Testis (tissue), 2 donors: ENCODE measurements at regions not wholly inside any gene's neighbourhood (a gene's known extent, or its start where the extent isn't known, plus 50 kb on each side); places are given as distances from the start of the nearest gene placed in this dataset.

Experiments used
- DNase-seq: peaks from one replicate; pipeline ENCODE4 v3.0.0-alpha.2; 2019
- H3K27ac ChIP-seq, 2 donors: fragments of 200-600 bp; sonication (generic); one replicate each; pipeline ENCODE4 v1.5.1; 2019
- H3K27me3 ChIP-seq: fragments of 200-600 bp; sonication (generic); one replicate; pipeline ENCODE4 v1.5.1; 2019
- H3K36me3 ChIP-seq: fragments of 200-600 bp; sonication (generic); one replicate; pipeline ENCODE4 v1.5.1; 2017; ENCODE audit warnings: low read depth; ENCODE audit errors: missing control alignments
- H3K4me1 ChIP-seq: fragments of 200-600 bp; sonication (generic); one replicate; pipeline ENCODE4 v1.5.1; 2019
- H3K4me3 ChIP-seq, 2 donors: fragments of 200-600 bp; sonication (generic); one replicate each; pipeline ENCODE4 v1.5.1; 2017 to 2019
- H3K9me3 ChIP-seq: fragments of 200-600 bp; sonication (generic); one replicate; pipeline ENCODE4 v1.5.1; 2017
- CTCF ChIP-seq, 3 experiments: fragments of 450-650 bp in 2 of 3; fragments of 200-600 bp in 1 of 3; sonication (generic) in 1 of 3; IDR thresholded peaks; one replicate each; pipeline ENCODE4 v1.5.1; 2016 to 2019; ENCODE audit warnings: antibody characterized with exemption in 3 of 3, mild to moderate bottlenecking in 2 of 3, moderate library complexity in 1 of 3
- POLR2A ChIP-seq: fragments of 450-650 bp; IDR thresholded peaks from one replicate; pipeline ENCODE4 v1.6.1; 2017; ENCODE audit warnings: antibody characterized with exemption, mild to moderate bottlenecking, moderate library complexity
- WGBS, 2 donors: methylation state at CpG; one replicate each; pipeline ENCODE4 v1.1.5; 2018; 5-methylcytosine and 5-hydroxymethylcytosine counted together
- intact Hi-C: fragments of 100-400 bp; cut with DNase I; formaldehyde crosslinking; loops from one replicate; pipeline ENCODE4 v1.15.1; 2023; ENCODE audit warnings: low total_unique reads

- intact Hi-C loops: no loop called here
- Histone ChIP-seq H3K4me1 (no peaks in the 10 kb centered on the region), H3K27me3 (no peaks in the 10 kb centered on the region), H3K36me3 (no peaks in the 10 kb centered on the region), H3K4me3 (no peak overlapping the region), H3K9me3 (no peaks in the 10 kb centered on the region), H3K27ac (no peak overlapping the region)
- no peak for DNase-seq
- TF ChIP-seq CTCF (IDR thresholded peaks at IDR 0.05) (no peak), POLR2A (no peak)
- WGBS, 2 donors: 60 to 67% methylated on average over 20 of the region's 20 CpGs
Observed at GRCh38 chr16:73504591-73505575, 457.0 kb upstream of the ZFHX3 start.

- intact Hi-C loops: no loop called here
- Histone ChIP-seq H3K4me3 (no peak overlapping the region), H3K27me3 (no peaks in the 10 kb centered on the region), H3K36me3 (no peaks in the 10 kb centered on the region), H3K27ac (no peak overlapping the region), H3K4me1 (no peaks in the 10 kb centered on the region), H3K9me3 (no peaks in the 10 kb centered on the region)
- WGBS, 2 donors: 73 to 89% methylated on average over 7 to 8 of the region's 8 CpGs
- no peak for TF ChIP-seq POLR2A
- no peak for TF ChIP-seq CTCF (IDR thresholded peaks at IDR 0.05)
- no peak for DNase-seq
Observed at GRCh38 chr16:73503093-73503492, 455.2 kb upstream of the ZFHX3 start.

GRCh38 chr16:73499276-73499675 lies 451.3 kb upstream of the ZFHX3 start:
- H3K36me3 ChIP-seq: no peaks in the 10 kb centered on the region
- H3K27me3 ChIP-seq: no peaks in the 10 kb centered on the region
- no peak overlapping the region for H3K4me3 ChIP-seq
- no peak for DNase-seq
- H3K9me3 ChIP-seq: no peaks in the 10 kb centered on the region
- TF ChIP-seq CTCF (IDR thresholded peaks at IDR 0.05) (no peak), POLR2A (no peak)
- H3K27ac ChIP-seq: no peak overlapping the region
- intact Hi-C loops: no loop called here
- 94 to 96% methylated on average over 8 to 10 of the region's 10 CpGs for WGBS, 2 donors
- no peaks in the 10 kb centered on the region for H3K4me1 ChIP-seq

- Histone ChIP-seq H3K27ac (no peak overlapping the region), H3K4me1 (no peaks in the 10 kb centered on the region), H3K9me3 (no peaks in the 10 kb centered on the region), H3K36me3 (no peaks in the 10 kb centered on the region), H3K4me3 (no peak overlapping the region), H3K27me3 (no peaks in the 10 kb centered on the region)
- DNase-seq: no peak
- intact Hi-C loops: no loop called here
- TF ChIP-seq POLR2A (no peak), CTCF (IDR thresholded peaks at IDR 0.05) (no peak)
- 71 to 84% methylated on average over 4 of the region's 4 CpGs for WGBS, 2 donors
Observed at GRCh38 chr16:73485880-73486279, 438.0 kb upstream of the ZFHX3 start.
